Mucosa of rectum (tissue), 2 donors: ENCODE measurements at regions not wholly inside any gene's neighbourhood (a gene's known extent, or its start where the extent isn't known, plus 50 kb on each side); places are given as distances from the start of the nearest gene placed in this dataset.

ENCODE experiments used
- H3K27ac ChIP-seq, 2 donors: one replicate each; pipeline ENCODE4 v1.7.0; 2013; ENCODE audit warnings: inconsistent platforms in 2 of 2, low read depth in 2 of 2, low read length in 2 of 2
- H3K27me3 ChIP-seq, 2 donors: one replicate each; pipeline ENCODE4 v1.7.0; 2013; ENCODE audit warnings: low read length in 2 of 2; ENCODE audit not compliant: control insufficient read depth in 2 of 2, insufficient read depth in 2 of 2
- H3K36me3 ChIP-seq, 2 donors: one replicate each; pipeline ENCODE4 v1.7.0; 2013; ENCODE audit warnings: low read length in 2 of 2; ENCODE audit not compliant: control insufficient read depth in 2 of 2, insufficient read depth in 2 of 2
- H3K4me1 ChIP-seq, 2 donors: one replicate each; pipeline ENCODE4 v1.7.0; 2013; ENCODE audit warnings: low read length in 2 of 2, mild to moderate bottlenecking in 1 of 2; ENCODE audit not compliant: control insufficient read depth in 2 of 2, insufficient read depth in 2 of 2
- H3K4me3 ChIP-seq, 2 donors: one replicate each; pipeline ENCODE4 v1.7.0; 2013; ENCODE audit warnings: low read length in 2 of 2
- H3K9ac ChIP-seq, 2 donors: one replicate each; pipeline ENCODE4 v1.7.0; 2013; ENCODE audit warnings: low read length in 2 of 2, low read depth in 1 of 2, mild to moderate bottlenecking in 1 of 2
- H3K9me3 ChIP-seq, 2 donors: one replicate each; pipeline ENCODE4 v1.7.0; 2013; ENCODE audit warnings: low read length in 2 of 2; ENCODE audit not compliant: control insufficient read depth in 2 of 2
- donor health status: healthy.
- donor health status: Normal muscosa, but diverticular disease.

GRCh38 chr4:22162454-22162853 is 213.9 kb upstream of the KCNIP4 start:
- Histone ChIP-seq H3K9me3 (no peaks in the 10 kb centered on the region), H3K4me1 (no peaks in the 10 kb centered on the region), H3K4me3 (no peak overlapping the region)

DNA sequence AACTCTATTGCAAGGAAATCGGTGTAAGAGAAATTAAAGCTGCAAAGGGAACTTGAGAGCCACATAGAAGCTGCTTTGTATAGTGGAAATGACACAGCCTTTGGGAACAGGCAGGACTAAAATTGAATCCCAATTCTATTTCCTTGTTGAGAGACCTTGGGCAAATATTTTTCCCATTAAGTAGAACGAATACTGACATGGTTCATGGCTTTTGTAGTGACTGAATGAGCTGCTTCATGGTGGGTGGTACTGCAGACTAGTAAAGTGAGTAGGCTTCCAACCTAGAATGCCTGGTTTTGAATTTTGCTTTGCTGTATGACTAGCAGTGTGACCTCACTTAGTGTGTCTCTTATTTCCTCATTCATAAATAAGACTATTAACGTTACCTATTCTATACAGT is 182.2 kb upstream of the KCNIP4 start:
- no peak overlapping the region for H3K9ac ChIP-seq
- H3K4me1 ChIP-seq: no peaks in the 10 kb centered on the region
- no peaks in the 10 kb centered on the region for H3K9me3 ChIP-seq
- H3K36me3 ChIP-seq: no peaks in the 10 kb centered on the region
- no peaks in the 10 kb centered on the region for H3K27me3 ChIP-seq
- no peak overlapping the region for H3K4me3 ChIP-seq
- H3K27ac ChIP-seq: no peak overlapping the region

More at GRCh38 chr4:22162454-22162853, 213.9 kb upstream of the KCNIP4 start:
- no peak overlapping the region for H3K9ac ChIP-seq
- H3K36me3 ChIP-seq: no peaks in the 10 kb centered on the region
- no peak overlapping the region for H3K27ac ChIP-seq
- H3K27me3 ChIP-seq: no peaks in the 10 kb centered on the region

GRCh38 chr4:22129454-22130029 is 181.0 kb upstream of the KCNIP4 start:
- no peaks in the 10 kb centered on the region for H3K27me3 ChIP-seq
- no peak overlapping the region for H3K4me3 ChIP-seq
- no peaks in the 10 kb centered on the region for H3K4me1 ChIP-seq
- H3K36me3 ChIP-seq: no peaks in the 10 kb centered on the region
- no peak overlapping the region for H3K27ac ChIP-seq
- H3K9ac ChIP-seq: no peak overlapping the region
- no peaks in the 10 kb centered on the region for H3K9me3 ChIP-seq

GRCh38 chr4:22122062-22122461 is 173.5 kb upstream of the KCNIP4 start:
- Histone ChIP-seq H3K27ac (no peak overlapping the region), H3K27me3 (no peaks in the 10 kb centered on the region), H3K4me3 (no peak overlapping the region), H3K9ac (no peak overlapping the region), H3K4me1 (no peaks in the 10 kb centered on the region), H3K36me3 (no peaks in the 10 kb centered on the region), H3K9me3 (no peaks in the 10 kb centered on the region)

DNA sequence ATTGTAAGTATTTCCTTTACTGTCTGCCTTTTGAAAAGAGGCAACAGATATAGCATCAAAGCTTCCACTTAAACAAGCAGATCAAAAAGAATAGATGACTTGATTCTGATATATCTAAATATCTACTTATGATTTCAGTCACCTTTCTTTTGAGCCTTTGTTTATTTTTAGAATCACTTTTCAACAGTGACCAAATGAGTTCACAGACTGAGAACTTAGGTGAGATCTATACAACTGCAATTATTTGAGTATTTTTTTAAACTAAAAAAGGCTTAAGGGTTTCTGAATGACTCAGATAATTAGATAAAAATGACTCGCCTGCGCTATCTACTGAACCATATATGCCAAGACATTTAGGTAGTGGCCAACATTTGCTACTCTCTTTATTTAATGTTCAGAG is 166.7 kb upstream of the KCNIP4 start:
- H3K36me3 ChIP-seq: no peaks in the 10 kb centered on the region
- no peaks in the 10 kb centered on the region for H3K4me1 ChIP-seq
- no peak overlapping the region for H3K27ac ChIP-seq
- no peak overlapping the region for H3K4me3 ChIP-seq
- no peaks in the 10 kb centered on the region for H3K27me3 ChIP-seq
- no peak overlapping the region for H3K9ac ChIP-seq
- H3K9me3 ChIP-seq: no peaks in the 10 kb centered on the region

DNA sequence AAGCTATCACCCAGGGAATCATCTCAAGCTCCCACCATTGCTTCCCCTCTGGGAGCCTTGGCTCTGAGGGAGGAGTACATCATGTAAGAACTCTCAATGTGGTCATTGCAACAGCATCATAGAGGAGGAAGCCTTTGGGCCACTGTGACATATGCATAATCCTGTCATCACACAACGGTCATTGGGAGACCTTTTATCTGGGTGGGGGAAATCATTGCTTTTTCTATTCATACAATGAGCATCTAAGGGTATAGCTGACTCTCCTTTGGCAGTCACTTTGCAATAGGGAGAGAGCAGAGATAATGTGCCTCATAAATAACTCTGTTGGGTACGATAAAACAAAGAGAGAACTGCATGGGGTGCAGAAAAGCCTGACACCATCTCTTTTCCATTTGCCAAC is 155.2 kb upstream of the KCNIP4 start:
- H3K27ac ChIP-seq: no peak overlapping the region
- H3K9ac ChIP-seq: no peak overlapping the region
- no peaks in the 10 kb centered on the region for H3K9me3 ChIP-seq
- H3K4me1 ChIP-seq: no peaks in the 10 kb centered on the region
- H3K4me3 ChIP-seq: no peak overlapping the region
- no peaks in the 10 kb centered on the region for H3K27me3 ChIP-seq
- no peaks in the 10 kb centered on the region for H3K36me3 ChIP-seq

- no peak overlapping the region for H3K9ac ChIP-seq
- H3K4me1 ChIP-seq: no peaks in the 10 kb centered on the region
- no peak overlapping the region for H3K4me3 ChIP-seq
- no peaks in the 10 kb centered on the region for H3K36me3 ChIP-seq
- H3K27me3 ChIP-seq: no peaks in the 10 kb centered on the region
- H3K27ac ChIP-seq: no peak overlapping the region
- no peaks in the 10 kb centered on the region for H3K9me3 ChIP-seq
These were observed 151.3 kb upstream of the KCNIP4 start for GRCh38 chr4:22099896-22100295.

GRCh38 chr4:22097596-22097995 is 149.0 kb upstream of the KCNIP4 start:
- Histone ChIP-seq H3K9me3 (no peaks in the 10 kb centered on the region), H3K4me3 (no peak overlapping the region), H3K36me3 (no peaks in the 10 kb centered on the region), H3K27ac (no peak overlapping the region), H3K4me1 (no peaks in the 10 kb centered on the region), H3K9ac (no peak overlapping the region), H3K27me3 (no peaks in the 10 kb centered on the region)

DNA sequence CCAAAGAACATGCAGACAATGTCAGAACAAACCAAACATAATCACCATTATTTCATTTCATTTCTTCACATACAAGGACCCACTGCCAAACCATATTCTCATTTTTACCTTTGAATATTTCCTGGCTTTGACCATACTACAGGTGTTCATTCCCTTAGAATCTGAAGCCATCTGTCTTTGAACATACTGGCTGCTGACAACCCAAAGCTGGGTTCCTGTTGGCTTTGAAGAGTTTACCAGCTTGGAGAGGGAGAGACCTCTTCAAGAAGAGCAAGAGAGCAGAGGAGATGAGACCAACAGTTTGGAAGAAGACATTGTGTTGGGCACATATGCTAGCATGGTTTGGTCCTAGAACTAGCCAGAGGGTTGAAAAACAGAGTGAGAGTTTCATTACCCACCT is 145.6 kb upstream of the KCNIP4 start:
- Histone ChIP-seq H3K9ac (no peak overlapping the region), H3K4me1 (no peaks in the 10 kb centered on the region), H3K9me3 (no peaks in the 10 kb centered on the region), H3K36me3 (no peaks in the 10 kb centered on the region), H3K4me3 (no peak overlapping the region), H3K27ac (no peak overlapping the region), H3K27me3 (no peaks in the 10 kb centered on the region)

- no peaks in the 10 kb centered on the region for H3K36me3 ChIP-seq
- H3K9ac ChIP-seq: no peak overlapping the region
- no peaks in the 10 kb centered on the region for H3K27me3 ChIP-seq
- no peak overlapping the region for H3K4me3 ChIP-seq
- no peak overlapping the region for H3K27ac ChIP-seq
- no peaks in the 10 kb centered on the region for H3K4me1 ChIP-seq
- no peaks in the 10 kb centered on the region for H3K9me3 ChIP-seq
These were observed 144.6 kb upstream of the KCNIP4 start for GRCh38 chr4:22093126-22093525.

GRCh38 chr4:22091906-22092305 is 143.3 kb upstream of the KCNIP4 start:
- Histone ChIP-seq H3K36me3 (no peaks in the 10 kb centered on the region), H3K27ac (no peak overlapping the region), H3K27me3 (no peaks in the 10 kb centered on the region), H3K9me3 (no peaks in the 10 kb centered on the region), H3K4me1 (no peaks in the 10 kb centered on the region), H3K9ac (no peak overlapping the region), H3K4me3 (no peak overlapping the region)
